ENCODE measurements at regions not wholly inside any gene's neighbourhood (a gene's known extent, or its start where the extent isn't known, plus 50 kb on each side); places are given as distances from the start of the nearest gene placed in this dataset.

DNA sequence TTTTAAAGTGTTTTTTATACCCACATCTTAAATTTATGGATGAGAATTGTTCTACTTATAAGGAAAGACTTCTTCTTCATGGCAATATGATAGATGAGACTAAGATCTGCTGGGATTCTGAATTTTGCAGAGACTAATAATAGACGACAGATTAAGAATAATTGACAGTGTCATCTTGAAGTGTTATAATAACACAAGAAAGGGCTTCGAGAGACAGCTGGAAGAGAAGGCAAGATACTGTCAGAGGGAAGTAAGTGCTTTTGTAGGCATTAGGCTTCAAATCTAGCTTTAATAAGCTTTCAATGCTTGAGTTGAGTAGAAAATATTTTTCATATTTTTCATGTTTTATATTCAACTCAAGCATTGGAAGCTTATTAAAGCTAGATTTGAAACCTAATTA is 797.6 kb upstream of the PABPC4L start:
- TF ChIP-seq, protein P1, sequence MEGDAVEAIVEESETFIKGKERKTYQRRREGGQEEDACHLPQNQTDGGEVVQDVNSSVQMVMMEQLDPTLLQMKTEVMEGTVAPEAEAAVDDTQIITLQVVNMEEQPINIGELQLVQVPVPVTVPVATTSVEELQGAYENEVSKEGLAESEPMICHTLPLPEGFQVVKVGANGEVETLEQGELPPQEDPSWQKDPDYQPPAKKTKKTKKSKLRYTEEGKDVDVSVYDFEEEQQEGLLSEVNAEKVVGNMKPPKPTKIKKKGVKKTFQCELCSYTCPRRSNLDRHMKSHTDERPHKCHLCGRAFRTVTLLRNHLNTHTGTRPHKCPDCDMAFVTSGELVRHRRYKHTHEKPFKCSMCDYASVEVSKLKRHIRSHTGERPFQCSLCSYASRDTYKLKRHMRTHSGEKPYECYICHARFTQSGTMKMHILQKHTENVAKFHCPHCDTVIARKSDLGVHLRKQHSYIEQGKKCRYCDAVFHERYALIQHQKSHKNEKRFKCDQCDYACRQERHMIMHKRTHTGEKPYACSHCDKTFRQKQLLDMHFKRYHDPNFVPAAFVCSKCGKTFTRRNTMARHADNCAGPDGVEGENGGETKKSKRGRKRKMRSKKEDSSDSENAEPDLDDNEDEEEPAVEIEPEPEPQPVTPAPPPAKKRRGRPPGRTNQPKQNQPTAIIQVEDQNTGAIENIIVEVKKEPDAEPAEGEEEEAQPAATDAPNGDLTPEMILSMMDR (IDR thresholded peaks at IDR 0.05; ENCODE audit: insufficient read depth, low read depth, low read length) = no peak
- TF ChIP-seq EZH2 (IDR thresholded peaks at IDR 0.05; ENCODE audit: insufficient read depth, low read length) = no peak

Data from astrocyte (in vitro differentiated cells and primary cell).